LNCaP clone FGC (cell line): ENCODE measurements at regions not wholly inside any gene's neighbourhood (a gene's known extent, or its start where the extent isn't known, plus 50 kb on each side); places are given as distances from the start of the nearest gene placed in this dataset.

ENCODE experiments used
- DNase-seq: peaks from one replicate; pipeline ENCODE4 v3.0.0-alpha.2; 2011; ENCODE audit warnings: low read depth
- H3K4me3 ChIP-seq: 2 replicates; pipeline ENCODE4 v1.5.1; 2011; ENCODE audit warnings: mild to moderate bottlenecking, low read depth, low read length, control low read depth
- CTCF ChIP-seq: IDR thresholded peaks from 2 replicates; pipeline ENCODE4 v1.5.1; 2012; ENCODE audit warnings: mild to moderate bottlenecking; ENCODE audit not compliant: control insufficient read depth, insufficient read depth; ENCODE audit errors: extremely low read depth

- no peak for TF ChIP-seq CTCF
- DNase-seq, result no peak
- H3K4me3 ChIP-seq, result no peak overlapping the region
Observed at GRCh38 chr16:6636457-6636856, 696.2 kb upstream of the RBFOX1 start.

GRCh38 chr16:6634151-6634550 lies 698.5 kb upstream of the RBFOX1 start:
- no peak for TF ChIP-seq CTCF
- no peak for DNase-seq
- no peak overlapping the region for H3K4me3 ChIP-seq

- TF ChIP-seq CTCF, result no peak
- no peak overlapping the region for H3K4me3 ChIP-seq
- peak; percentile 42 for DNase-seq
Observed at GRCh38 chr16:6633456-6633855, 699.2 kb upstream of the RBFOX1 start.

- DNase-seq, result peak; percentile 65
- H3K4me3 ChIP-seq, result no peak overlapping the region
- no peak for TF ChIP-seq CTCF
Observed at GRCh38 chr16:6629110-6629509, 703.5 kb upstream of the RBFOX1 start.

GRCh38 chr16:6625606-6626005 lies 707.0 kb upstream of the RBFOX1 start:
- no peak overlapping the region for H3K4me3 ChIP-seq
- TF ChIP-seq CTCF, result no peak
- DNase-seq, result no peak

GRCh38 chr16:6618874-6619273 lies 713.8 kb upstream of the RBFOX1 start:
- DNase-seq, result no peak
- H3K4me3 ChIP-seq, result no peak overlapping the region
- no peak for TF ChIP-seq CTCF

- TF ChIP-seq CTCF, result no peak
- DNase-seq, result peak; percentile 91
- no peak overlapping the region for H3K4me3 ChIP-seq
Observed at GRCh38 chr16:6616746-6617145, 715.9 kb upstream of the RBFOX1 start.
